IMR-90 (cell line): ENCODE measurements at regions not wholly inside any gene's neighbourhood (a gene's known extent, or its start where the extent isn't known, plus 50 kb on each side); places are given as distances from the start of the nearest gene placed in this dataset.
"Not testable (repeated sequence)": the region's sequence is repeated elsewhere in the genome, so short reads cannot be mapped to it uniquely, and the experiment has no call there.

Experiments
- ATAC-seq: fragments of 200-7000 bp; cut with Tn5 transposase; 2 replicates; pipeline ENCODE4 v1.9.1; 2020; ENCODE audit warnings: low read depth, mild to moderate bottlenecking, moderate library complexity
- BruUV-seq: library from RNA; stranded (reverse); fragments of 400-500 nt; replicated peaks from 2 replicates; lab custom pipeline; 2021; lab: Mats Ljungman, UMichigan
- CTCF ChIA-PET: fragments of 300-600 bp; formaldehyde crosslinking; extraction: SDS; loops from one replicate; lab custom pipeline; 2021; ENCODE audit warnings: antibody characterized with exemption; lab: Yijun Ruan, JAX
- POLR2A ChIA-PET: fragments of 300-600 bp; sonication (Branson Sonifier 250); formaldehyde crosslinking; loops from one replicate; lab custom pipeline; 2022; ENCODE audit warnings: antibody characterized with exemption; ENCODE audit not compliant: unreplicated experiment; lab: Charles Lee
- DNase-seq: peaks from one replicate; pipeline ENCODE4 v3.0.0; 2013
- H2AFZ ChIP-seq: replicated peaks from 2 replicates; pipeline ENCODE3; 2013; ENCODE audit warnings: low read length, mild to moderate bottlenecking; ENCODE audit not compliant: poor library complexity
- H2AK5ac ChIP-seq: 2 replicates; pipeline ENCODE4 v1.6.1; 2013; ENCODE audit warnings: low read depth, low read length, inconsistent platforms
- H2AK9ac ChIP-seq: replicated peaks from 2 replicates; pipeline ENCODE3; 2013; ENCODE audit warnings: mild to moderate bottlenecking, low read depth, low read length, moderate library complexity; ENCODE audit not compliant: poor library complexity
- H2BK120ac ChIP-seq: 2 replicates; pipeline ENCODE4 v1.6.1; 2013; ENCODE audit warnings: low read depth, low read length, inconsistent platforms
- H2BK15ac ChIP-seq: 3 replicates; pipeline ENCODE4 v1.6.1; 2013; ENCODE audit warnings: low read depth, low read length, inconsistent platforms
- H2BK20ac ChIP-seq: 2 replicates; pipeline ENCODE4 v1.6.1; 2013; ENCODE audit warnings: low read depth, mild to moderate bottlenecking, inconsistent platforms, low read length, moderate library complexity
- H2BK5ac ChIP-seq: 2 replicates; pipeline ENCODE4 v1.6.1; 2013; ENCODE audit warnings: mild to moderate bottlenecking, low read depth, low read length, inconsistent platforms; ENCODE audit not compliant: poor library complexity, severe bottlenecking
- H3K14ac ChIP-seq: replicated peaks from 2 replicates; pipeline ENCODE4 v1.6.1; 2013; ENCODE audit warnings: low read depth, low read length, inconsistent platforms
- H3K18ac ChIP-seq: 2 replicates; pipeline ENCODE4 v1.6.1; 2013; ENCODE audit warnings: low read depth, low read length, control low read depth
- H3K23ac ChIP-seq: 2 replicates; pipeline ENCODE4 v1.6.1; 2013; ENCODE audit warnings: low read depth, low read length, inconsistent platforms
- H3K27ac ChIP-seq: 2 replicates; pipeline ENCODE4 v1.5.1; 2013; ENCODE audit warnings: mild to moderate bottlenecking, control low read depth, low read length; ENCODE audit not compliant: insufficient read depth
- H3K27me3 ChIP-seq: 2 replicates; pipeline ENCODE4 v1.6.1; 2013; ENCODE audit warnings: low read length; ENCODE audit not compliant: control insufficient read depth, insufficient read depth
- H3K36me3 ChIP-seq: 2 replicates; pipeline ENCODE4 v1.6.1; 2013; ENCODE audit warnings: low read length, mixed read lengths; ENCODE audit not compliant: control insufficient read depth, insufficient read depth
- H3K4ac ChIP-seq: 2 replicates; pipeline ENCODE4 v1.6.1; 2013; ENCODE audit warnings: low read depth, low read length, inconsistent platforms
- H3K4me1 ChIP-seq: 2 replicates; pipeline ENCODE4 v1.6.1; 2013; ENCODE audit warnings: low read length, mixed read lengths; ENCODE audit not compliant: control insufficient read depth, insufficient read depth
- H3K4me2 ChIP-seq: 2 replicates; pipeline ENCODE4 v1.6.1; 2013; ENCODE audit warnings: low read depth, mild to moderate bottlenecking, control low read depth, low read length, moderate library complexity
- H3K4me3 ChIP-seq: 2 replicates; pipeline ENCODE4 v1.5.1; 2013; ENCODE audit warnings: low read depth, mild to moderate bottlenecking, control low read depth, low read length, moderate library complexity; ENCODE audit not compliant: insufficient read depth
- H3K56ac ChIP-seq: 2 replicates; pipeline ENCODE4 v1.6.1; 2013; ENCODE audit warnings: low read length, inconsistent platforms; ENCODE audit not compliant: insufficient read depth; ENCODE audit errors: extremely low read depth
- H3K79me1 ChIP-seq, 2 experiments: 2 replicates each; pipeline ENCODE4 v1.6.1; 2013; ENCODE audit warnings: low read length in 2 of 2, inconsistent platforms in 1 of 2, low read depth in 1 of 2
- H3K9ac ChIP-seq: 2 replicates; pipeline ENCODE4 v1.6.1; 2013; ENCODE audit warnings: low read depth, low read length, control low read depth
- H3K9me1 ChIP-seq: 2 replicates; pipeline ENCODE4 v1.6.1; 2013; ENCODE audit warnings: low read length, inconsistent platforms; ENCODE audit not compliant: insufficient read depth
- H3K9me3 ChIP-seq: 2 replicates; pipeline ENCODE4 v1.6.1; 2013; ENCODE audit warnings: low read length; ENCODE audit not compliant: control insufficient read depth, insufficient read depth
- H4K20me1 ChIP-seq: 2 replicates; pipeline ENCODE4 v1.6.1; 2013; ENCODE audit warnings: low read length, inconsistent platforms; ENCODE audit not compliant: insufficient read depth
- H4K5ac ChIP-seq: 2 replicates; pipeline ENCODE4 v1.6.1; 2013; ENCODE audit warnings: mild to moderate bottlenecking, low read depth, low read length, control low read depth
- H4K8ac ChIP-seq, 2 experiments: 2 replicates each; pipeline ENCODE4 v1.6.1; 2013; ENCODE audit warnings: low read depth in 2 of 2, low read length in 2 of 2, control low read depth in 1 of 2, inconsistent platforms in 1 of 2
- H4K91ac ChIP-seq: 2 replicates; pipeline ENCODE4 v1.6.1; 2013; ENCODE audit warnings: low read depth, low read length, inconsistent platforms; ENCODE audit not compliant: insufficient read depth
- WGBS, 2 experiments: methylation state at CpG; one replicate each; pipeline versions ENCODE4 v1.1.5 to v1.1.7; 2013; ENCODE audit warnings: missing lambda C conversion rate in 2 of 2; ENCODE audit not compliant: insufficient read length in 1 of 2; ENCODE audit errors: extremely low coverage in 2 of 2; 5-methylcytosine and 5-hydroxymethylcytosine counted together
- dilution Hi-C: fragments of 300-500 bp; cut with HindIII; formaldehyde crosslinking; loops from one replicate; pipeline ENCODE4 v1.14.3; 2018; ENCODE audit warnings: low sequenced_read_pairs; ENCODE audit not compliant: unreplicated experiment
- in situ Hi-C: fragments of 300-500 bp; cut with MboI; formaldehyde crosslinking; loops from 3 replicates; pipeline ENCODE4 v1.14.3; 2019; ENCODE audit warnings: low sequenced_read_pairs, inconsistent platforms, mixed read lengths
- intact Hi-C: fragments of 100-400 bp; cut with micrococcal nuclease; formaldehyde crosslinking; loops from 2 replicates; pipeline ENCODE4 v1.10.0; 2022

GRCh38 chr16:87217802-87218201 is 99.4 kb downstream of the C16orf95 start:
- not testable (repeated sequence) for H3K9me1 ChIP-seq

More at GRCh38 chr16:87217802-87218201, 99.4 kb downstream of the C16orf95 start:
- CTCF ChIA-PET, H2AK9ac ChIP-seq, H3K4me2 ChIP-seq, H4K5ac ChIP-seq, H4K8ac ChIP-seq, H4K91ac ChIP-seq, H3K9ac ChIP-seq, BruUV-seq, H2BK120ac ChIP-seq, H2AFZ ChIP-seq, H3K27ac ChIP-seq, H2BK20ac ChIP-seq, H2BK5ac ChIP-seq, dilution Hi-C loops, H4K20me1 ChIP-seq, DNase-seq, H3K36me3 ChIP-seq, intact Hi-C loops, H3K4me1 ChIP-seq, H3K4me3 ChIP-seq, H3K23ac ChIP-seq, H2AK5ac ChIP-seq, in situ Hi-C loops, ATAC-seq, H3K56ac ChIP-seq, H2BK15ac ChIP-seq, H3K18ac ChIP-seq, H3K4ac ChIP-seq, H3K9me3 ChIP-seq, H3K79me1 ChIP-seq, H3K14ac ChIP-seq, POLR2A ChIA-PET: not testable (repeated sequence)
- no CpG with 5 or more reads among the region's 22 CpGs for WGBS, 2 experiments
- peaks cover 13% of the 10 kb centered on the region; the same call in 1 of the 2 replicates for H3K27me3 ChIP-seq
